ENCODE measurements at regions not wholly inside any gene's neighbourhood (a gene's known extent, or its start where the extent isn't known, plus 50 kb on each side); places are given as distances from the start of the nearest gene placed in this dataset.

DNA sequence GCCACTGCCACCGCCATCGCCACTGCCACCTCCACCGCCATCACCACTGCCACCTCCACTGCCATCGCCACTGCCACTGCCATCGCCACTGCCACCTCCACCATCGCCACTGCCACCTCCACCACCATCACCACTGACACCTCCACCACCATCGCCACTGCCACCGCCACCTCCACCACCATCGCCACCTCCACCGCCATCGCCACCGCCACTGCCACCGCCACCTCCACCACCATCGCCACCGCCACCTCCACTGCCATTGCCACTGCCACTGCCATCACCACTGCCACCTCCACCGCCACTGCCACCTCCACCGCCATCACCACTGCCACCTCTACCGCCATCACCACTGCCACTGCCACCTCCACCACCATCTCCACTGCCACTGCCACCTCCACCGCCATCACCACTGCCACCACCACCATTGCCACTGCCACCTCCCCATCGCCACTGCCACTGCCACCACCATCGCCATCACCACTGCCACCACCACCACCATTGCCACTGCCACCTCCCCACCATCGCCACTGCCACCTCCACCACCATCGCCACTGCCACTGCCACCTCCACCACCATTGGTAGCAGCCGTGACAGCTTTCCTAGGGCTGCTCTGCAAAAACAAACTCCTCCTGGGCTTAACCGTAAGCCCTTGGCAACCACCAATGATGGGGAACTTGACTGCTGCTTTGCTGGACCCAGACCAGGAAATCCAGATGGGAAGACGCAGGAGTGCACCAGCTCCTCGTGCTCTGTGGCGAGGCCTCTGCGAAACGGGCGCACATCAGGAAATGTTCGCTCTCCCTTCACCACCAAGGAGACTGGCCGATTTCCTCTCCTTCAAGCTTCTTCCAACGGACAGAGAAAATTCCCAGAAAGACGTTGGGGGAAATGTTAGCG, 147.2 kb downstream of the RBFOX3 start:
- no peaks in the 10 kb centered on the region for H3K9me3 Mint-ChIP-seq
- no peak overlapping the region for H3K27ac Mint-ChIP-seq
- no peak overlapping the region for H3K4me3 Mint-ChIP-seq
- H3K36me3 Mint-ChIP-seq = no peaks in the 10 kb centered on the region
- H3K4me1 Mint-ChIP-seq = no peaks in the 10 kb centered on the region
- no peaks in the 10 kb centered on the region for H3K27me3 Mint-ChIP-seq

DNA sequence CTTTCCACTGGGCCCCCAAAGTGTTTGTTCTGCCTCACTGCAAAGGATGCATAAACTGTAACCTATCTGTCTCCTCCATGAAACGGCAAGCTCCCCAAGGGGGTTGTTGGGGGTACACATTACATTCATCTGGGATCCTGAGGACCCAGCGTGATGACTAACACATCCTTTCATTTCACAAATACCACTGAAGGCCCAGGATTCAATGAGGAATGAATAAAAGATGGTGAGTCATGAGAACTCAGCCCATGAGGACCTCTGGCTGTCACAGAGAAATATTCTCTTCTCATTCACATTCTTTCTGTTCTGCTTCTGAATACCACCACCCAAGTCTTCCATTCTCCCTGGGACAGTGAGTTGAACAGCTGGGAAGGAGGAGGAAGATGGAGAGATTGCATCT, 149.8 kb downstream of the RBFOX3 start:
- Mint-ChIP-seq H3K36me3 (no peaks in the 10 kb centered on the region), H3K27me3 (no peaks in the 10 kb centered on the region), H3K4me3 (no peak overlapping the region), H3K9me3 (no peaks in the 10 kb centered on the region), H3K27ac (no peak overlapping the region), H3K4me1 (no peaks in the 10 kb centered on the region)

DNA sequence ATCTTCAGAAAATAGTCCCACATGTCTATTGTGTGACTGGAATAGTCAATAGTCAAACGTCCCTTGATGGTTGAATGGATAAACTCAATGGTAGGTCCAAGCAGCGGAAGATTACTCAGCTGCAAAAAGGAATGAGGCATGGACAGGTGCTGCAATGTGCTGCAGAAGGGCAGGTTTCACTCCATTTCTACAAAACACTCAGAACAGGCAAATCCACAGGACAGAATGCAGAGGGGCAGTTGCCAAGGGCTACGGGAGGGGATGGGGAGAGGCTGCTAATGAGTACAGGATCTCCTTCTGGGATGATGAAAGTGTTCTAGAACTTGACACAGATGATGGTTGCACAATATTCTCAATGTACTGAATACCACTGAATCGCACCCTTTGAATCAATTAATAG, 151.0 kb downstream of the RBFOX3 start:
- Mint-ChIP-seq H3K27ac (no peak overlapping the region), H3K27me3 (no peaks in the 10 kb centered on the region), H3K36me3 (no peaks in the 10 kb centered on the region), H3K4me3 (no peak overlapping the region), H3K9me3 (no peaks in the 10 kb centered on the region), H3K4me1 (no peaks in the 10 kb centered on the region)

DNA sequence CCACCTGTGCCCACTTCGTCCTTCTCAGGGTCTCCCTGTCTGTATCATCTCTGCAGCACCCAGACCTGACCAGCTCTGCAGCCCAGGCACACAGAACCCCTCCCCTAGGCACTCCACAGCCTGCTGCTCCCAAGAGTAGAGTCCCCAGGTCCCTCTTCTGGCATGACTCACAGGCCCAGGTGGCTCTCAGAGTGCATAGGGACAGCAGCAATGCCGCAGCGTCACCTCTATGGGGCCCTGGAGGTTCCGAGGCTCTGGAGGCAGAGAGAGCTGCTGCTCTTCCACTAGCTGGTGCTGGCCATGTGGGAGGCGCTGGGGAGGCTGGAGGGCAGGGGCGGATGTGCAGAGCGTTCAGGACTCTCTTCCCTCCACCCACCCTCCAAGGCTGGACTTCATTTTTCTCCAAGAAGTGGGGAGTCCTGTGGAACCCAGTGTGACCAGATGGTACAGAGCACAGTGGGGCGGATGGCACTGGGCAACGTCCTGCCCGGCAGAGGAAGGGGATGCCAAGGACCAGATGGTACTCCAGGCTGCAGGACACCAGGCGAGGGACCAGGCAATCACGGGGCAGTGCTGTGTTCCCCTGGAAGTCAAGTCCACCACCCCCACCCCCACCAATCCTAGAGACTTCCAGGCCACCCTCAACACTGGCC, 151.7 kb downstream of the RBFOX3 start:
- Mint-ChIP-seq H3K27ac (no peak overlapping the region), H3K4me3 (no peak overlapping the region), H3K27me3 (no peaks in the 10 kb centered on the region), H3K9me3 (no peaks in the 10 kb centered on the region), H3K4me1 (no peaks in the 10 kb centered on the region), H3K36me3 (no peaks in the 10 kb centered on the region)

DNA sequence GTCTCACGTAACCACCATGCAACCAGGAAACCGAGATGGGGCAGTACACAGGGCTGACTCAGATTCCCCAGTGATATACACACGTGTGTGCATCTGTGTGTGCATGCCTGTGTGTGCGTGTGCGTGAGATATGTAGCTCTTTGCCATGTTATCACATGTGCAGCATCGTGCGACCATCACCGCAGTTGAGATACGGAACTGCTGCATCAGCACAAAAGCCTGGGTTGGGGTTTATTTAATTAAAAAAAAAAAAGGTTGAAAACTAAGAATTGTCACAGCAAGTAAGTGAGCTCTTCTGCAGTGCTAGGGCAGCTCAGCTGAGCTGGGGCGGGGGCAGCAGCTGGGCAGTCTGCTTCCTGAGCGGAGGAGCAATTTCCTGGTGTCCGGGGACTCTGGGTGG, 152.5 kb downstream of the RBFOX3 start:
- Mint-ChIP-seq H3K27ac (no peak overlapping the region), H3K27me3 (no peaks in the 10 kb centered on the region), H3K4me1 (no peaks in the 10 kb centered on the region), H3K9me3 (no peaks in the 10 kb centered on the region), H3K36me3 (no peaks in the 10 kb centered on the region), H3K4me3 (no peak overlapping the region)

DNA sequence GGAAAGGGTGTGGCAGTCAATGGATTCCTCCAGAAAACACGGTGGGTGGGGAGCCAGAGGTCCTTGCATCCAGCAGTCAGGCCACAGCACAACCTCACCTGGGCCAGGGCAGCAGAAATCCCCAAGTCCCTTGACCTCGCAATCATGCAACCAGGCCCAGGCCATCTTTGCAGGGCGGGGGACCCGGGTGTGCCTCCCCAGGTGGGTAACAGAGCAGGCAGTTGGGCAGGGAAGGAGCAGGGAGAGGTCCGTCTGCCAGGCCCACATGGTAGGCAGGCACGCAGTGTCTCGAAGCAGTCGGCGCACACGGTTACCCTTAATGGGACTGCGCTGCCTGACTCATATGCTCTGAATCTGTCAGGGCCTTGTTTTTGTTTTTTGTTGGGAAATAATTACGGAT, 153.0 kb downstream of the RBFOX3 start:
- no peaks in the 10 kb centered on the region for H3K36me3 Mint-ChIP-seq
- no peak overlapping the region for H3K4me3 Mint-ChIP-seq
- H3K4me1 Mint-ChIP-seq = no peaks in the 10 kb centered on the region
- no peaks in the 10 kb centered on the region for H3K9me3 Mint-ChIP-seq
- H3K27ac Mint-ChIP-seq = no peak overlapping the region
- H3K27me3 Mint-ChIP-seq = no peaks in the 10 kb centered on the region

DNA sequence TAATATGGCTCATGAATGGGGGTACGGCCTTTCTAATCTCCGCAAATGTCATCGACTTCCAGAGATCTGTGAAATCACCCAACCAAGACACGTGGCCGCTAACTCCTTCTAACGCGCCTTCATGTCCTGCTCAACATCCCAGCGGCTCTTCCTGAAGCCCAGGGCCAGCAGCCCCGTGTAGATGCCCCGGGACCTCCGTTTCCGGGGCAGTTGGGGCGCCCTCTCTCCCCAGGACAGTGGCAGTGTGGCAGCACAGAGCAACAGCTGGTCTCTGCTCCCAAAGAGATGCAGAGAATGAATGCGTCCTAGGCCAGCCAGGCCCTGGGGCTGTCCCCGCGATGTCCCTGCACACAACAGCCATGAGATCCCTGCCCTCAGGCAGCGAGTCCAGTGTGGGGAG, 153.5 kb downstream of the RBFOX3 start:
- H3K27ac Mint-ChIP-seq = no peak overlapping the region
- no peak overlapping the region for H3K4me3 Mint-ChIP-seq
- H3K4me1 Mint-ChIP-seq = no peaks in the 10 kb centered on the region
- no peaks in the 10 kb centered on the region for H3K36me3 Mint-ChIP-seq
- no peaks in the 10 kb centered on the region for H3K27me3 Mint-ChIP-seq
- no peaks in the 10 kb centered on the region for H3K9me3 Mint-ChIP-seq

DNA sequence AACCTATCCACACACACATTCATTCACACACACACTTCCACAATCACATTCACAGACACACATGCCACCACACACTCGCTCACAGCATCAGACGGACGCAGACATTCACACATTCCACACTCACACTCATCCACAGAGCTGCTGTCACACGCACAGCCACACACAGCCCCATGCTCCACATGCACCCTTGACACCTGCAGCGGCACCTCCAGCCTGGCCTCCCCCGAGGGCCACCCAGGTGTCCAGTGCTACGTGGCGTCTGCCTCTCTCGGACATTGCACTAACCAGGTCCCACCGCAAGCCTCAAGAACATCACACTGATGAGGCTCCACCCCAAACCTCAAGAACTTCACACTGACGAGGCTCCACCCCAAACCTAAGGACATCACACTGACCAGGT, 155.2 kb downstream of the RBFOX3 start:
- Mint-ChIP-seq H3K27me3 (no peaks in the 10 kb centered on the region), H3K9me3 (no peaks in the 10 kb centered on the region), H3K27ac (no peak overlapping the region), H3K4me3 (no peak overlapping the region), H3K4me1 (no peaks in the 10 kb centered on the region), H3K36me3 (no peaks in the 10 kb centered on the region)

DNA sequence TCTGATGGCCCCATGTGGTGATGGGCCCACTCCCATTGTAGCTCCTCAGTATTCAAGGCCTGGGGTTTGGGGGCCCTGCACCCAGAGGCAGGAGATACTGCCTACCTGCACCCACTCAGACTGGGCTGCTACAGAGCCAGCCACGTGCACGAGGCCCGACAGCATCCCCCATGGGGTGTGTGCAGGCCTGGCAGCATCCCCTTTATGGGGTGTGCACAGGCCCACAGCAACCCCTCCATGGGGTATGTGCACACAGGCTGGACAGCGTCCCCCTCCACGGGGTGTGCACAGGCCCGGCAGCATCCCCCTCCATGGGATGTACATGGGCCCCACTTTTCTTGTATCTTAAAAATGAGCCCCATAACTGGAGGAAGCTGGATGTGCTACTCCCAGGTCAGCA, 156.0 kb downstream of the RBFOX3 start:
- Mint-ChIP-seq H3K27me3 (no peaks in the 10 kb centered on the region), H3K27ac (no peak overlapping the region), H3K4me1 (no peaks in the 10 kb centered on the region), H3K9me3 (no peaks in the 10 kb centered on the region), H3K4me3 (no peak overlapping the region), H3K36me3 (no peaks in the 10 kb centered on the region)

DNA sequence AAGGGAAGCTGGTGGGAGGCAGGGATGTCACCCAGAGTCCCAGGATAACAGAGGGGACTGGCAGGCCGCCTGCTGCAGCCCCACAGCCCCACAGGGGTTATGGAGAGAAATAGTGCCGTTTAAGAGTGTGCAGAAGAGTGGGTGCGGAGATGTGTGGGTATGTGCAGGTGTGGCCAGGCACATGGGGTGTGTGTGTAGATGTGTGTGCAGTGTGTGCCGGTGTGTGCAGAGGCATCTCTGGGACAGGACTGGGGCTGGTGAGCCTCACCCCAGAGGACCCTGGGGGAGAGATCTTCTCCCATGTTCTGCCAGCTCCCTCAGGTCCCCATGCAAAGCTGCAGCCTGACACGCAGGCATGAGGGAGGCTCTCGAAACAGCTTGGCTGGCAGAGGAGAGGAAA, 157.4 kb downstream of the RBFOX3 start:
- no peaks in the 10 kb centered on the region for H3K4me1 Mint-ChIP-seq
- no peak overlapping the region for H3K27ac Mint-ChIP-seq
- no peaks in the 10 kb centered on the region for H3K9me3 Mint-ChIP-seq
- no peaks in the 10 kb centered on the region for H3K36me3 Mint-ChIP-seq
- H3K27me3 Mint-ChIP-seq = no peaks in the 10 kb centered on the region
- H3K4me3 Mint-ChIP-seq = no peak overlapping the region

DNA sequence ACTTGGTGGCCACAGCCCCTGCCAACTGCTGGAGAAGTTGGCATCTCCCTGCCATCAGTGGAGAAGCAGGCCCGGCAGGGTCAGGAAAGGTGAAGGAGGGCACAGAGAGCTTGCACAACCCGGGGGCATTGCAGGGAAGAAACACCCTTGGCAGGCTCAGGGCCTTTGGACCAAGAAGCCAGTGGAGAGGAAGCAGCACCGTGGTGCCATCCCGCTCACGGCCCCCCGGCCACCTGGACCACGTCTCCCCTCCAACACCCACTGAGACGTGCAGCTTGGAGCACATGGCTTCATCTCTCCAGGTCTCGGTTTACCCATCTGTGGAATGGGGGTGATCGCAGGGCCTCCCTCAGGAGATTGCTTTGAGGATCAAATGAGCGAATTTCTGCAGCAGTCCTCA, 158.1 kb downstream of the RBFOX3 start:
- Mint-ChIP-seq H3K27ac (no peak overlapping the region), H3K27me3 (no peaks in the 10 kb centered on the region), H3K4me1 (no peaks in the 10 kb centered on the region), H3K4me3 (no peak overlapping the region), H3K36me3 (no peaks in the 10 kb centered on the region), H3K9me3 (no peaks in the 10 kb centered on the region)

DNA sequence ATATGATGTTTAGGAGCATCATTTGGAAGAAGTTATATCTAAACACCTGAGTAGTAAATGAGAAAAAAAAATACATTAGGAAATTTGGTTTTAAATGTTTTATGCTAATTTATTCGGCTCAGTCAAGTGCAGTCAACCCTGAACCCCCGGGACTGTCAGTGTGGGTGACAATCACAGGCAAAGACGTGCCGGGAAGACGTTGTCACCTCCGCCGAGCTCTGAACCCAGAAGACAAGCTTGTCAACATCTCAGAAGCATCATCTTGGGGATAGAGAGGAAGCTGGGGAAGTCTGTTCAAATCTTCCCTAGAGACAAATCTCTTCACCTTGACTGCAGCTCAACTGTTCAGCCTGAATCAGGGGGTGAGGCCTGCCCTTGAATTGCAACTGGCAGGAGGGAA, 159.7 kb downstream of the RBFOX3 start:
- Mint-ChIP-seq H3K4me1 (no peaks in the 10 kb centered on the region), H3K36me3 (no peaks in the 10 kb centered on the region), H3K27me3 (no peaks in the 10 kb centered on the region), H3K27ac (no peak overlapping the region), H3K9me3 (no peaks in the 10 kb centered on the region), H3K4me3 (no peak overlapping the region)

DNA sequence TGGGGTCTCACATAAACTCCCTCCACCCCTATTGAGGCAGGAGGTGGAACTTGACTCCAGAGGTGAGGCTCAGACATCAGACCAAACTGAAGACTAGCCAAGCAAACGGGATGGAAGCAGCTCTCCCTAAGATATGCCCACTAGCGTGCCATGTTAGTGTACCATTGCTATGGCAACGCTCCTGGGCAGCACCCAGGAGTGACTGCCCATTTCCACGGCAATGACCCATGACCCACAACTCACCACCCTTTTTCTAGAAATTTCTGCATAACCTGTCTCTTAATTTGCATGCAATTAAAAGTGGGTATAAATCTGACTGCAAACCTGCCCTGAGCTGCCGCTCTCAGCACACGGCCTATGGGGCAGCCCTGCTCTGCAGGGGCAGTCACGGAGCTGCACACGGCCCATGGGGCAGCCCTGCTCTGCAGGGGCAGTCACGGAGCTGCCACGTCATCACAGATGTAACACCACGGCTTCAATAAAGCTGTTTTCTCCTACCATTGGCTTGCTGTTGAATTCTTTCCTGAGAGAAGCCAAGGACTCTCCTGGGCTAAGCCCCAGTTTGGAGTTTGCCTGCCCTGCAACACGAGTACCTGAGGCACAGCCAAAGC, 164.3 kb downstream of the RBFOX3 start:
- H3K27me3 Mint-ChIP-seq = peaks cover 1% of the 10 kb centered on the region
- H3K27ac Mint-ChIP-seq = no peak overlapping the region
- no peaks in the 10 kb centered on the region for H3K9me3 Mint-ChIP-seq
- no peak overlapping the region for H3K4me3 Mint-ChIP-seq
- no peaks in the 10 kb centered on the region for H3K4me1 Mint-ChIP-seq
- no peaks in the 10 kb centered on the region for H3K36me3 Mint-ChIP-seq

DNA sequence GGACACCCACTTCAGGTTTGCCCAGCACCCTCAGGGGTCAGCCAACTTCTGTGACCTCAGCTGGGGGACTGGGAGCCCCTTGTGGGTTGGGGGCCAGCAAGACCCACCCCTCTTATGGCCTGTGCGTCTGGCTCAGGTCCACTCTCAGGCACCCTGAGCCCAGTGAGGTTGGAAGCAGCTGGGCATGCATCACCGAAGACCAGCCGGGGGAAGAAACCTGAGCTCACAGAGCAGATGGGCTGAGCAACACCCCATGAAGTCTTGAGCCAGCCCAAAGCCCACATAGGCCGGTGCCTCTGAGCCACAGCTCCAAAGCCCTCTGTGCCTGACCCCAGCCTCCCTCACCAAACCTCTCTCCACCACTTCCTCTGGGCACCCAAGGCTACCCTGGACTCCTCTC, 166.7 kb downstream of the RBFOX3 start:
- H3K27me3 Mint-ChIP-seq = peaks cover 1% of the 10 kb centered on the region
- no peaks in the 10 kb centered on the region for H3K4me1 Mint-ChIP-seq
- no peaks in the 10 kb centered on the region for H3K36me3 Mint-ChIP-seq
- H3K27ac Mint-ChIP-seq = no peak overlapping the region
- no peaks in the 10 kb centered on the region for H3K9me3 Mint-ChIP-seq
- no peak overlapping the region for H3K4me3 Mint-ChIP-seq

DNA sequence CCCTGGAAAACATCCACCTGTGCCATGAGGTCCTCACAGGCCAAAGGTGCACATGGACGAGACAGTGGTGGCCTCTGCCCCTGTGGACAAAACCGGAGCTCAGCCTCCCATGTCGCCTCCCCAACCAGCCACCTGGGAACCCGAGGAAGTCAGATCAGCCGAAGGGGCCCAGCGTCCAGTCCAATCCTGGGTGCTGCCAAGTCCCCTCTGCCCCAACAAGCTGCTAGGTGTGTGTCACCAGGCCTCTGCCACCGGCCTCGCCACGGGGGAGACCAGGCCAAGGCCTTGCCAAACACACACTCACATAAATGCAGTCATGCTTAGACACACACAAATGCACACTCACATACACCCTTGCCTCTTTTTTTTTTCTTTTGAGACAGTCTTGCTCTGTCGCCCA, 167.8 kb downstream of the RBFOX3 start:
- no peaks in the 10 kb centered on the region for H3K4me1 Mint-ChIP-seq
- no peaks in the 10 kb centered on the region for H3K36me3 Mint-ChIP-seq
- no peak overlapping the region for H3K4me3 Mint-ChIP-seq
- no peaks in the 10 kb centered on the region for H3K9me3 Mint-ChIP-seq
- peaks cover 1% of the 10 kb centered on the region for H3K27me3 Mint-ChIP-seq
- H3K27ac Mint-ChIP-seq = no peak overlapping the region

All from activated naive CD4-positive, alpha-beta T cell treated with anti-CD3 and anti-CD28 coated beads, Interleukin-2, amount 50 U/mL, for 24 hours (primary cell).